ENCODE measurements at regions not wholly inside any gene's neighbourhood (a gene's known extent, or its start where the extent isn't known, plus 50 kb on each side); places are given as distances from the start of the nearest gene placed in this dataset.

GRCh38 chrX:10929747-10930146 lies 181.4 kb upstream of the HCCS start:
- TF ChIP-seq CTCF (IDR thresholded peaks at IDR 0.05; ENCODE audit: insufficient read depth, low read depth, low read length), result no peak
- TF ChIP-seq EZH2 (IDR thresholded peaks at IDR 0.05; ENCODE audit: insufficient read depth, low read length), result no peak

Measured in astrocyte (in vitro differentiated cells and primary cell).